Trophoblast cell (in vitro differentiated cells and primary cell): ENCODE measurements at regions not wholly inside any gene's neighbourhood (a gene's known extent, or its start where the extent isn't known, plus 50 kb on each side); places are given as distances from the start of the nearest gene placed in this dataset.

Experiments
- DNase-seq, 2 donors: peaks; one replicate each; pipeline ENCODE4 v3.0.0-alpha.2; 2016
- H2AFZ ChIP-seq: 2 replicates; pipeline ENCODE4 v1.6.1; 2013; ENCODE audit warnings: low read length, moderate library complexity, mild to moderate bottlenecking; ENCODE audit not compliant: insufficient read depth, poor library complexity
- H2AK5ac ChIP-seq: 2 replicates; pipeline ENCODE4 v1.6.1; 2013; ENCODE audit warnings: mild to moderate bottlenecking, low read length
- H2BK120ac ChIP-seq: 2 replicates; pipeline ENCODE4 v1.6.1; 2013; ENCODE audit warnings: low read length, mild to moderate bottlenecking, moderate library complexity; ENCODE audit not compliant: insufficient read depth, poor library complexity
- H2BK12ac ChIP-seq: 2 replicates; pipeline ENCODE4 v1.6.1; 2013; ENCODE audit warnings: mild to moderate bottlenecking, low read length, moderate library complexity
- H2BK5ac ChIP-seq: 2 replicates; pipeline ENCODE4 v1.6.1; 2013; ENCODE audit warnings: low read length, low read depth, moderate library complexity, mild to moderate bottlenecking; ENCODE audit not compliant: poor library complexity
- H3K14ac ChIP-seq: 2 replicates; pipeline ENCODE4 v1.6.1; 2013; ENCODE audit warnings: mild to moderate bottlenecking, low read length
- H3K18ac ChIP-seq: 2 replicates; pipeline ENCODE4 v1.6.1; 2013; ENCODE audit warnings: mild to moderate bottlenecking, low read length
- H3K23ac ChIP-seq: 2 replicates; pipeline ENCODE4 v1.6.1; 2013; ENCODE audit warnings: low read length
- H3K27ac ChIP-seq: 2 replicates; pipeline ENCODE4 v1.5.1; 2013; ENCODE audit warnings: low read depth, mild to moderate bottlenecking, inconsistent platforms, low read length, moderate library complexity
- H3K27me3 ChIP-seq: 2 replicates; pipeline ENCODE4 v1.6.1; 2013; ENCODE audit warnings: inconsistent platforms, mild to moderate bottlenecking, low read length, moderate library complexity; ENCODE audit not compliant: insufficient read depth
- H3K36me3 ChIP-seq, 2 experiments: 1 replicate in 1 of 2; 2 replicates in 1 of 2; pipeline ENCODE4 v1.6.1; 2013; ENCODE audit warnings: low read length in 2 of 2, mild to moderate bottlenecking in 2 of 2, moderate library complexity in 1 of 2; ENCODE audit not compliant: insufficient read depth in 2 of 2, control insufficient read depth in 1 of 2
- H3K4ac ChIP-seq: 2 replicates; pipeline ENCODE4 v1.6.1; 2013; ENCODE audit warnings: low read depth, mild to moderate bottlenecking, low read length, moderate library complexity
- H3K4me1 ChIP-seq, 2 experiments: 1 replicate in 1 of 2; 2 replicates in 1 of 2; pipeline ENCODE4 v1.6.1; 2013; ENCODE audit warnings: low read length in 2 of 2, mild to moderate bottlenecking in 2 of 2, moderate library complexity in 1 of 2; ENCODE audit not compliant: insufficient read depth in 2 of 2, control insufficient read depth in 1 of 2
- H3K4me2 ChIP-seq: 2 replicates; pipeline ENCODE4 v1.6.1; 2013; ENCODE audit warnings: inconsistent platforms, mild to moderate bottlenecking, low read length, moderate library complexity
- H3K4me3 ChIP-seq: 2 replicates; pipeline ENCODE4 v1.5.1; 2013; ENCODE audit warnings: mild to moderate bottlenecking, low read depth, low read length, inconsistent platforms
- H3K79me1 ChIP-seq: one replicate; pipeline ENCODE4 v1.6.1; 2013; ENCODE audit warnings: low read length
- H3K79me2 ChIP-seq: 2 replicates; pipeline ENCODE4 v1.6.1; 2013; ENCODE audit warnings: low read length, mild to moderate bottlenecking; ENCODE audit not compliant: control insufficient read depth, insufficient read depth, poor library complexity
- H3K9ac ChIP-seq: 2 replicates; pipeline ENCODE4 v1.6.1; 2013; ENCODE audit warnings: mild to moderate bottlenecking, low read length
- H3K9me3 ChIP-seq: 2 replicates; pipeline ENCODE4 v1.6.1; 2013; ENCODE audit warnings: low read depth, mild to moderate bottlenecking, control low read depth, inconsistent platforms, low read length; ENCODE audit not compliant: insufficient read depth
- H4K12ac ChIP-seq: 2 replicates; pipeline ENCODE4 v1.6.1; 2013; ENCODE audit warnings: low read depth, mild to moderate bottlenecking, low read length, moderate library complexity
- H4K8ac ChIP-seq: 2 replicates; pipeline ENCODE4 v1.6.1; 2013; ENCODE audit warnings: low read depth, mild to moderate bottlenecking, low read length, moderate library complexity
- H4K91ac ChIP-seq: one replicate; pipeline ENCODE4 v1.6.1; 2013; ENCODE audit warnings: low read depth, mild to moderate bottlenecking, low read length, moderate library complexity
- WGBS: extraction: QIAGEN DNeasy Blood & Tissue Kit; methylation state at CpG from one replicate; pipeline ENCODE4 v1.1.7; 2013; ENCODE audit warnings: missing lambda C conversion rate; ENCODE audit not compliant: insufficient read length, insufficient coverage; ENCODE audit errors: extremely low coverage; 5-methylcytosine and 5-hydroxymethylcytosine counted together

DNA sequence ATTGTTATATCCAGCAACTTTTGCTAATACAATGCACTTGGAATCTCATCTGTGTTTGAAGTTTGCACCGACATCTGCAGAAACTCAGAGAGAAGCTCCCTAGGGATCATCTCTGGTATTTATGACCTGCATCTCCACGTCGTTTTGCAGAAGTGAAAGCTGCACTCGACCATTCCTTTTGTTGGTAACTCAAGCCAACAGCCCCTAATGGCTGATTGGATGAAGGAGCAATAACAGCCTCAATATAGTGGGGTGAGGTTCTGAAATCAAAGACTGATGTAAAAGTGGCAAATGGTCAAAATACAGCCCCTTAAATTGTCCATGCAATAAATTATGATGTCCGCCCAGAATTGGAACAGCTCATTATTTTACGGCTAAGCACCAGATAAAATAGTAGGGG is 344.2 kb upstream of the KAZN start:
- no peak overlapping the region for H3K9ac ChIP-seq
- no peak overlapping the region for H3K4me3 ChIP-seq
- no peak overlapping the region for H2AFZ ChIP-seq
- H4K8ac ChIP-seq: no peak overlapping the region
- no peak overlapping the region for H3K4ac ChIP-seq
- H3K18ac ChIP-seq: no peak overlapping the region
- no peak for DNase-seq
- no peaks in the 10 kb centered on the region for H3K27me3 ChIP-seq
- no peaks in the 10 kb centered on the region for H3K4me1 ChIP-seq
- H2BK120ac ChIP-seq: no peak overlapping the region
- H2AK5ac ChIP-seq: no peak overlapping the region
- WGBS: no CpG with 5 or more reads among the region's 6 CpGs
- H3K79me1 ChIP-seq: no peaks in the 10 kb centered on the region
- no peak overlapping the region for H3K27ac ChIP-seq
- no peak overlapping the region for H3K14ac ChIP-seq
- no peaks in the 10 kb centered on the region for H3K79me2 ChIP-seq
- H4K91ac ChIP-seq: no peak overlapping the region
- H2BK12ac ChIP-seq: no peak overlapping the region
- H2BK5ac ChIP-seq: no peak overlapping the region
- no peak overlapping the region for H3K4me2 ChIP-seq
- H3K36me3 ChIP-seq: no peaks in the 10 kb centered on the region
- no peak overlapping the region for H3K23ac ChIP-seq
- H4K12ac ChIP-seq: no peak overlapping the region
- H3K9me3 ChIP-seq: no peaks in the 10 kb centered on the region

DNA sequence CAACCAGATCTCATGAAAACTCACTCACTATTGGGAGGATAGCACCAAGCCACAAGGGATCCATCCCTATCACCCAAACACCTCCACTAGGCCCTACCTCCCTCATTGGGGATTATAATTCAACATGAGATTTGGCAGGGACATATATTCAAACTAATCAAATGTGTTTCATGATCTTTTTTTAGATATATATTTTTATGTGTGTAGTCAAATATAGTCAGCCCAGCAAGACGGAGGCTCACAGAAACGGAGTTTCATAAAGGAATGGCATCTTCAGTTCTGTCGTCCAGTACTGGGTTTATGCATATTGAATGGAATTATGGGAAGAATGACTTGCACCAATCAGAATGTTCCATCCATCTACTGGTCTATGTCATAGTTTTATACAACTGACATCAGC is 343.3 kb upstream of the KAZN start:
- Histone ChIP-seq H2AFZ (no peak overlapping the region), H3K4ac (no peak overlapping the region), H2BK5ac (no peak overlapping the region), H3K79me2 (no peaks in the 10 kb centered on the region), H3K9me3 (no peaks in the 10 kb centered on the region), H3K27ac (no peak overlapping the region), H3K14ac (no peak overlapping the region), H3K9ac (no peak overlapping the region), H3K23ac (no peak overlapping the region), H3K27me3 (no peaks in the 10 kb centered on the region), H4K12ac (no peak overlapping the region), H3K79me1 (no peaks in the 10 kb centered on the region), H4K8ac (no peak overlapping the region), H2BK120ac (no peak overlapping the region), H3K4me1 (no peaks in the 10 kb centered on the region), H3K4me2 (no peak overlapping the region), H2BK12ac (no peak overlapping the region), H3K18ac (no peak overlapping the region), H3K36me3 (no peaks in the 10 kb centered on the region), H4K91ac (no peak overlapping the region), H3K4me3 (no peak overlapping the region), H2AK5ac (no peak overlapping the region)
- no peak for DNase-seq
- WGBS: no CpG with 5 or more reads among the region's 3 CpGs

DNA sequence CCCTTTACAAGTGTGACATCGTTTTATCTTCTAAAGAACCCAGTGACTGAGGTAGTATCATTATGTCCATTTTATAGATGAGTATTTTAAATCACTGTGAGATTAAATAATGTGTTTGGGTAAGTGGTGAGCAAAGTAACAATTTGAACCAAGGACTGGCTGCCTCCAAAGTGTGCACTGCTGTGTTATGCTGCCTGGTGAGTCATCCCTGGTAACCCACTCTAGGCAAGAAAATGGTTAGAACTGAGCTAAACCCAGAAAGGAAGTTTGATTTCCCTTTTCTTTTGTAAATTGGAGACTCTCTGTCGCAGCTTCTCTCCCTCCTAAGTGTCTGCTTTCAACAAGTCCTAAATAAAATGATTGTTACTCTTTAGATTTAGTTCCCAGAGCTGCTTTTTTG is 342.8 kb upstream of the KAZN start:
- H3K36me3 ChIP-seq: no peaks in the 10 kb centered on the region
- no peak overlapping the region for H3K27ac ChIP-seq
- no peaks in the 10 kb centered on the region for H3K79me1 ChIP-seq
- no peak overlapping the region for H2AFZ ChIP-seq
- DNase-seq: no peak
- H3K23ac ChIP-seq: no peak overlapping the region
- no peaks in the 10 kb centered on the region for H3K27me3 ChIP-seq
- H3K4ac ChIP-seq: no peak overlapping the region
- H3K79me2 ChIP-seq: no peaks in the 10 kb centered on the region
- H3K18ac ChIP-seq: no peak overlapping the region
- no peak overlapping the region for H4K91ac ChIP-seq
- no peaks in the 10 kb centered on the region for H3K4me1 ChIP-seq
- no peak overlapping the region for H4K12ac ChIP-seq
- no peak overlapping the region for H4K8ac ChIP-seq
- whole genome bisulfite sequencing: no CpG with 5 or more reads among the region's 2 CpGs
- no peak overlapping the region for H2BK12ac ChIP-seq
- no peak overlapping the region for H2BK120ac ChIP-seq
- no peak overlapping the region for H2BK5ac ChIP-seq
- H3K4me2 ChIP-seq: no peak overlapping the region
- no peak overlapping the region for H2AK5ac ChIP-seq
- no peaks in the 10 kb centered on the region for H3K9me3 ChIP-seq
- no peak overlapping the region for H3K4me3 ChIP-seq
- H3K9ac ChIP-seq: no peak overlapping the region
- H3K14ac ChIP-seq: no peak overlapping the region

DNA sequence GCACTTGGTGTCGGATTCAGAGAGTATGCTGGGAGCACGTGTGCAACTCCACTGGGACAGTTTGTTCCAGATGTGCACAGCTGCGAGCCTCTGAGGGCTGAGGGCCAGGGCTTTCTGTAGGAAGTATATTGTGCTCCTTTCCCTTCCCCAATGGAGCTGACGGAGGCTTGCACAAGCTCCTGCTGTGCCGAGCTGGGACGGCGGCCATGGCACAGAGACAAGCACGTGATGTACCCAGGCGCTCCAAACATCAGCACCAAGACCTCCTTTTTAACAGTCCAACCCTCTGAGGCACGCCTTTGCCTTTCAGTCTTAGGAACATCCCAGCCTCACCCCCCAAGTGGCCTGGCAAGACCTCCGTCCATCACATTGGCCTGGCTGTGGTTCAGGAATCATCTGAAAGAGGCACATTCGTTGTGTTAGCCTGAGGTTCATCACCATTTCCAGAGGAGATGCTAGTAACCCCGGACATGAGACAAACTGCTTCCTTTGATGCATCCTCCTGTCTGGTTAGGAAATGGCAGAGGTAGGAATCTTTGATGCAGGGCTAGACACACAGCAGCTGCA is 339.2 kb upstream of the KAZN start:
- Histone ChIP-seq H3K27me3 (no peaks in the 10 kb centered on the region), H2BK120ac (no peak overlapping the region), H4K8ac (no peak overlapping the region), H2AFZ (no peak overlapping the region), H3K9me3 (no peaks in the 10 kb centered on the region), H2BK5ac (no peak overlapping the region), H3K4me3 (no peak overlapping the region), H3K18ac (no peak overlapping the region), H3K79me2 (no peaks in the 10 kb centered on the region), H2BK12ac (no peak overlapping the region), H3K4me2 (no peak overlapping the region), H2AK5ac (no peak overlapping the region), H3K36me3 (no peaks in the 10 kb centered on the region), H3K9ac (no peak overlapping the region), H3K27ac (no peak overlapping the region), H3K79me1 (no peaks in the 10 kb centered on the region), H4K12ac (no peak overlapping the region), H3K23ac (no peak overlapping the region), H4K91ac (no peak overlapping the region), H3K4me1 (no peaks in the 10 kb centered on the region), H3K14ac (no peak overlapping the region), H3K4ac (no peak overlapping the region)
- no peak for DNase-seq
- WGBS: no CpG with 5 or more reads among the region's 13 CpGs
